HG03521 (cell line): ENCODE measurements at regions not wholly inside any gene's neighbourhood (a gene's known extent, or its start where the extent isn't known, plus 50 kb on each side); places are given as distances from the start of the nearest gene placed in this dataset.

Source experiments
- ATAC-seq: cut with Tn5 transposase; IDR thresholded peaks from one replicate; pipeline ENCODE4 v1.9.1; 2021; ENCODE audit warnings: mild to moderate bottlenecking, moderate library complexity; ENCODE audit not compliant: unreplicated experiment

GRCh38 chr3:147582642-147583041 lies 173.5 kb downstream of the ZIC1 start:
- ATAC-seq: no peak

- ATAC-seq: no peak
Measured at GRCh38 chr3:147589016-147589415, 179.9 kb downstream of the ZIC1 start.

DNA sequence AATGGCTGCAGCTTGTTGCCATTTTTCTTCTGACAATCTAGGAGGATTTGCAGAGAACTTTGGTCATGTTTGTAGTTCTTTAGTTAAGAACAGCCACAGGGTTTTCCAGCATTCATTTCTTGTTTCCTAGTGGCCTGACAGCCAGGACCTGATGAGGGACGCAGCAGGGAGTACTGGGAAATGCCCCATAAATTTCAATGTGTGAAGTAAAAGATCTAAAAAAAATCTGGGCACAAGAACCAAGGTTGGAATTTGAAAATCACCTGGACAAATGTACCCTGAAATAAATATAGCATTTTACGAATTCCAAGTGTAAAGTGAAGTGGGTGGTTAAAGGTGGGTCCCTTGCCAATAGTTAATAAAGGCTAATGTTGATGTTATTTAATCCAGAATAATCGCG lies 195.0 kb downstream of the ZIC1 start:
- ATAC-seq: no peak

GRCh38 chr3:147613725-147614124 lies 204.6 kb downstream of the ZIC1 start:
- no peak for ATAC-seq

DNA sequence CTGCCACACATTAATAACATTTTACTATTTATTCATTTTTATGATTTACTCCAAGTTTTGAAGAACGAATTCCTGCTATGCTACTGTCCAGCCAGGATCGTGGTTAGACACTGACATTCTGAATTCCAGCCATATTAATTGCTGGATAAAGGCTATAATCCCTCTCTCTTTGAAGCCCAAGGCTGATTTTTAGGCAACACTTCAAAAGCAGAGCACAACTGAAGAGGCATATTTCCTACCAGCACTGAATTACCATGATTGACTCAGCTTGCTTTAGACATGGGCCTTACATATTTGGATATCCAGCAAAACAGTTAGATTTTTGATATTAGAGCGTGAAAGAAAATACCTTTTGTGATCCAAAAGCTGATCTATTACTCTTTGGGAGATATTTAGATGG lies 205.0 kb downstream of the ZIC1 start:
- no peak for ATAC-seq

DNA sequence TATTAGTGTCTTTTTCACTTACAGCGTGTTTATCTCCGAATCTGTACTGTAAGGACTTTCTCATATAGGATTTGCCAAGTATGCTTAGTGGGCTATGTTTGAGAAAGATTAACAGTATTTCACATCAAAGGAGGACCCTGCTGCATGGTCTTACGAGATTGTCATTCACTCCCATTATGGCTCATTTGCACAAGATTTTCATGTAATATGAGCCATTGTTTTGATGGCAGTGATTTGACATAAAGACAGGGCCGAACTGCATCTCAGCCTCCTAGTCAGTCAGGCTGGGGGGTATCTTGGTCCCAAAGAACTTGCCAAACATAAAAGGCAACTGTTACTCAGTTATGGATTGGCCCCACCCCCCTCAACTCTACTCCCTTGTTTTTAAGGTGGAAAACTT lies 205.9 kb downstream of the ZIC1 start:
- ATAC-seq: no peak

- ATAC-seq: no peak
Measured at GRCh38 chr3:147616998-147617619, 207.9 kb downstream of the ZIC1 start.

DNA sequence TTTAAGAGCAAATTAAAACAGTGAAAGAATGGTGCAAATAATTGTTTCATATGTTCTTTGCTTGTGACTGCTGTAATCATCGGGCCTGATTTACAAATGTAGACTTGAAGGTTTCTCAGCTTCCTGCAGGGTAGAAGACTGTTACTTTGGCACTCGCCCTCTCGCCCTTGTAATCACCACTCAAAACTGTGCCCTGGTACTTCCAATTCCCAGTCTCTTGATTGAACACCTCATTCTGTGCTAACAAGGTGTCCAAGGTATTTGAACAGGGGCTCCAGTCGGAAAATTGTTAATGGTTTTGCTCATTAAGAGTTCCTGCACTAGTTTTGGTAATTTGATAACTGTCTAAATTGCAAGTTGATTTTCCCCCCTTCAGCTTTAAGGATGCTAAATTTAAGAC lies 209.5 kb downstream of the ZIC1 start:
- ATAC-seq: no peak

GRCh38 chr3:147619921-147620560 lies 210.9 kb downstream of the ZIC1 start:
- ATAC-seq: no peak

- no peak for ATAC-seq
Measured at GRCh38 chr3:147620906-147621305, 211.7 kb downstream of the ZIC1 start.

- ATAC-seq: no peak
Measured at GRCh38 chr3:147630921-147631415, 221.8 kb downstream of the ZIC1 start.

- no peak for ATAC-seq
Measured at GRCh38 chr3:147640781-147641180, 231.6 kb downstream of the ZIC1 start.

- no peak for ATAC-seq
Measured at GRCh38 chr3:147645761-147646160, 236.6 kb downstream of the ZIC1 start.

- ATAC-seq: no peak
Measured at GRCh38 chr3:147649475-147649874, 240.3 kb downstream of the ZIC1 start.

DNA sequence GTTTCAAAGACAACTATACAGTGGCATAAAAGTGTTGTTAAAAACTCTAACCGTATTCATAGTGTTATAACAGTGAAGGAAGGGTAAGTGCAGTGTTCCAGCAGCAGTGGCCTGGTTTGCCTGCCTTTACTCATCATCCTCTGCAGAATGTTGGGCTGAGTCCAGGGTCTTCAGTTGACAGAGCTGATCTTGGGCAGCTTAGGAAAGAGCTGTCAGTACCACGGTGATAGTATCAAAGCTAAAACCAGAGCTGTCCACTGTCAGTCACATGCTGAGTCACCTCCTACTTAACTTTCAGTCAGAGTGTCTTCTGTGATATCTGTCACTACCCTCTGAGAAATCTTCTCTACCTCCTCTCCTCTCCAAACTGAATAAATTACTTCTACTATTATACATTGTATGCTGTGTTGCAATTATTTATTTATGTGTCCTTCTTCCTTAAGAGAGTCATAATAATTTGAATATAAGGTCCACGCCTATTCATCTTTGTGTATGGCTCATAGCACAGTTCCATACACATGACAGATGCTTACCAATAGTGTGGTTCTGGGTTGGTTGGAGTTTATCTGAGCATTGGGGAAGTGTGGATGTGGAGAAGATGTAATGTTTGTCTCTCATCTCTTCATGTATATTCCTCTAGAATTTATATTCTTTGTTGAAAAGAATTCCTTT lies 242.1 kb downstream of the ZIC1 start:
- no peak for ATAC-seq

DNA sequence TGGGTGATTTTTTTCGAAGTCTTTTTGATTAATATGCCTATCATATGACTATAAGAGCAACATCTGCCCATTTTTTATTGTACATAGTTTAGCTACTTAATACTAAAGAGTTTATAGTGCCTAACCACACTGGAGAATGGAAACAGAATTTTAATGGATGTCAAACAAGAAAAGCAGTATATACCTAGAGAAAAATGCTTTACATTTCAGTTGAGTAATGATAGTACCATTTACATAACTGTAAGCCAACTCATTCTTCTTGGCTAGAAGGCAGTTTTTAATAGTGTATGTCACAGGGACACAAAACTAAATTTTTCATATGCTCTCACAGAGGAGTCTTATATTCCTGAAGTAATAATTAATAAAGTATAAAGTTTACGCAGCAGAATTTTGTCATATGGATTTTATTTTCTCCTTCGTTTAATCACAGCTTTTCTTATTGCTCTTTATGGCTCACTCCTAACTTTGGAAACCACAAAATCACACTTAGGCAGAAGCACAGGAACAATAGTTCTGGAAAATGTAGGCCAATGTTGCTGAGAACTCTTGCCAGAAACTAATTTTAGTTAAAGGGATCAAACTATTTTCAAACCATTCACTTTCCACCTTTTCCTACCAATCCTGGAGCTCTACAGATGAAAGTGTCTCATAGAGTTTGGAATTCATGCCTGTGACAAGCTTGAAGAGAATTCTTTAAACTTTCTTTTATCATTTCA lies 243.6 kb downstream of the ZIC1 start:
- no peak for ATAC-seq

DNA sequence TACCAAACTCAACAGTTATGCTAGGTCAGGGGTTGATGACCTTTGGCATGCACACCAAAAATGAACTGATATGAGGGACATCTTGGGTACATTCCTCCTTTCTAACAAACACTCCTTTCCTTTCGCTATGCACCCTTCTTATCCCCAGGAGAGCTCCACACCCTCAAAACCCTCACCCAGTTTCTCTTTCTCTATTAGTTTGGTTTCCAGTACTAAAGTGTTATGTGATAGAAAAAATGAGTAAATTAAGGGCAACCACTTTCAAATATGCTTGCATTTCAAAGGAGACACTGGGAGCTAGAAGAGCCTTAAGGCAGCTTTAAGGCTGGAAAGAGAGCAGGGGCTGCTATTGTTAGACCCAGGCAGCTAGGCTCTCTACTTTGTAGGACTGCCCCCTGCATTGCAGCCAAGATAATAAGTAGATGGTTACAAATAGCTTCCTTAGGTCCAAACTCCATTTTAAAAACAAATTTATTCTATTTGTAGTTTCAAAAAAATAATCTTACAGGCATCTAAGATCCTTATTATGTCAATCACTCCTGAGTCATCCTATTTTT lies 244.3 kb downstream of the ZIC1 start:
- ATAC-seq: no peak

- no peak for ATAC-seq
Measured at GRCh38 chr3:147654827-147655226, 245.7 kb downstream of the ZIC1 start.

- no peak for ATAC-seq
Measured at GRCh38 chr3:147655236-147655635, 246.1 kb downstream of the ZIC1 start.

- no peak for ATAC-seq
Measured at GRCh38 chr3:147656023-147656422, 246.9 kb downstream of the ZIC1 start.

DNA sequence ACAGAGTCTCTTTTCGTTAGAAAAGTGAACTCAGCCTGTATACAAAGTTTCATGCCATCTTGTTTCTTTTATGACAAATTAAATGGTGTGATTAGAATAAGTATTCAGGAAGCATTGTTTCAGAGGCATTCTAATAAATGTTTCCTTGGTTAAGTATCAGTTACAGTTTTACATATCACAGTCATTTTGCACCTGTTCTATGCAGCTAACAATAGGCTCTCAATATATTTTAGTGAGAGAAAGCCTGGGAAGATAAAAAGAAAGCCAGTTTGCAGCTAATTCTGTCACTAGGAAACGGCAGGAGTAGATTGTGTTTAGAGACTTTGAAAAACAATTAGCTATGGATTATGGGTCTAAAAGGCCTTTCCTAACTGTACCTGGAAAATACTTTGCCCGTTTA lies 252.8 kb downstream of the ZIC1 start:
- no peak for ATAC-seq
